ENCODE measurements at regions not wholly inside any gene's neighbourhood (a gene's known extent, or its start where the extent isn't known, plus 50 kb on each side); places are given as distances from the start of the nearest gene placed in this dataset.

- peak; percentile 80 for DNase-seq (ENCODE audit: low spot score)
Observed at GRCh38 chr1:4586611-4587160, 67.7 kb upstream of the AJAP1 start.

GRCh38 chr1:4587721-4588120 lies 66.7 kb upstream of the AJAP1 start:
- DNase-seq (ENCODE audit: low spot score), result no peak

GRCh38 chr1:4590756-4591155 lies 63.7 kb upstream of the AJAP1 start:
- DNase-seq (ENCODE audit: low spot score), result no peak

- no peak for DNase-seq (ENCODE audit: low spot score)
Observed at GRCh38 chr1:4591926-4592325, 62.5 kb upstream of the AJAP1 start.

- no peak for DNase-seq (ENCODE audit: low spot score)
Observed at GRCh38 chr1:4593106-4593505, 61.3 kb upstream of the AJAP1 start.

GRCh38 chr1:4594286-4594991 lies 60.0 kb upstream of the AJAP1 start:
- DNase-seq (ENCODE audit: low spot score), result no peak

GRCh38 chr1:4595341-4596225 lies 58.8 kb upstream of the AJAP1 start:
- DNase-seq (ENCODE audit: low spot score), result no peak

GRCh38 chr1:4596486-4596885 lies 57.9 kb upstream of the AJAP1 start:
- no peak for DNase-seq (ENCODE audit: low spot score)

GRCh38 chr1:4597020-4597419 lies 57.4 kb upstream of the AJAP1 start:
- no peak for DNase-seq (ENCODE audit: low spot score)

- DNase-seq (ENCODE audit: low spot score), result no peak
Observed at GRCh38 chr1:4598561-4598960, 55.8 kb upstream of the AJAP1 start.

GRCh38 chr1:4599521-4599920 lies 54.9 kb upstream of the AJAP1 start:
- no peak for DNase-seq (ENCODE audit: low spot score)

- DNase-seq (ENCODE audit: low spot score), result no peak
Observed at GRCh38 chr1:4599951-4600481, 54.4 kb upstream of the AJAP1 start.

GRCh38 chr1:4600615-4601460 lies 53.6 kb upstream of the AJAP1 start:
- no peak for DNase-seq (ENCODE audit: low spot score)

GRCh38 chr1:4601941-4602340 lies 52.5 kb upstream of the AJAP1 start:
- DNase-seq (ENCODE audit: low spot score), result peak; percentile 21

GRCh38 chr1:4602462-4603294 lies 51.7 kb upstream of the AJAP1 start:
- DNase-seq (ENCODE audit: low spot score), result peak; percentile 52

- peak; percentile 95 for DNase-seq (ENCODE audit: low spot score)
Observed at GRCh38 chr1:4603295-4604110, 50.9 kb upstream of the AJAP1 start.
